Effector memory CD8-positive, alpha-beta T cell (primary cell): ENCODE measurements at regions not wholly inside any gene's neighbourhood (a gene's known extent, or its start where the extent isn't known, plus 50 kb on each side); places are given as distances from the start of the nearest gene placed in this dataset.

ENCODE experiments used
- ATAC-seq: fragments of 150-1000 bp; cut with Tn5 transposase; replicated peaks from 2 replicates; pipeline ENCODE4 v1.10.0; 2021; ENCODE audit warnings: mild to moderate bottlenecking, moderate library complexity
- DNase-seq, 3 experiments: peaks; one replicate each; pipeline ENCODE4 v3.0.0; 2021
- H3K27ac Mint-ChIP-seq, 2 donors: one replicate each; pipeline ENCODE4 v1.8.0; 2022; ENCODE audit warnings: mild to moderate bottlenecking in 2 of 2, mixed read lengths in 2 of 2, moderate library complexity in 2 of 2
- H3K27me3 Mint-ChIP-seq, 2 donors: one replicate each; pipeline ENCODE4 v1.8.0; 2022; ENCODE audit warnings: mixed read lengths in 2 of 2
- H3K36me3 Mint-ChIP-seq: one replicate; pipeline ENCODE4 v1.8.0; 2022; ENCODE audit warnings: mild to moderate bottlenecking, moderate library complexity, mixed read lengths; ENCODE audit not compliant: insufficient read depth
- H3K4me1 Mint-ChIP-seq, 2 donors: one replicate each; pipeline ENCODE4 v1.8.0; 2022; ENCODE audit warnings: low read depth in 2 of 2, mixed read lengths in 2 of 2
- H3K4me3 Mint-ChIP-seq, 2 donors: one replicate each; pipeline ENCODE4 v1.8.0; 2022; ENCODE audit warnings: mild to moderate bottlenecking in 2 of 2, mixed read lengths in 2 of 2, moderate library complexity in 2 of 2
- H3K9me3 Mint-ChIP-seq, 2 donors: one replicate each; pipeline ENCODE4 v1.8.0; 2022; ENCODE audit warnings: mixed read lengths in 2 of 2

GRCh38 chr7:110591341-110591740, 499.6 kb upstream of the LRRN3 start:
- DNase-seq, result no peak
- Mint-ChIP-seq H3K27me3 (no peaks in the 10 kb centered on the region), H3K4me3 (no peak overlapping the region), H3K27ac (no peak overlapping the region), H3K9me3 (no peaks in the 10 kb centered on the region), H3K4me1 (no peaks in the 10 kb centered on the region), H3K36me3 (no peaks in the 10 kb centered on the region)
- ATAC-seq, result no peak

GRCh38 chr7:110592557-110592956, 498.4 kb upstream of the LRRN3 start:
- Mint-ChIP-seq H3K4me3 (no peak overlapping the region), H3K36me3 (no peaks in the 10 kb centered on the region), H3K4me1 (no peaks in the 10 kb centered on the region), H3K27ac (no peak overlapping the region), H3K27me3 (no peaks in the 10 kb centered on the region), H3K9me3 (no peaks in the 10 kb centered on the region)
- DNase-seq (no peak), ATAC-seq (no peak)

- DNase-seq (no peak), ATAC-seq (no peak)
- H3K36me3 Mint-ChIP-seq, result no peaks in the 10 kb centered on the region
- no peak overlapping the region for H3K4me3 Mint-ChIP-seq
- H3K27me3 Mint-ChIP-seq, result no peaks in the 10 kb centered on the region
- H3K9me3 Mint-ChIP-seq, result no peaks in the 10 kb centered on the region
- H3K4me1 Mint-ChIP-seq, result no peaks in the 10 kb centered on the region
- no peak overlapping the region for H3K27ac Mint-ChIP-seq
Observed at GRCh38 chr7:110593355-110593754, 497.6 kb upstream of the LRRN3 start.

- Mint-ChIP-seq H3K4me1 (no peaks in the 10 kb centered on the region), H3K36me3 (no peaks in the 10 kb centered on the region), H3K27ac (no peak overlapping the region), H3K4me3 (no peak overlapping the region), H3K27me3 (no peaks in the 10 kb centered on the region), H3K9me3 (peaks cover 0 to 2% of the 10 kb centered on the region in 2 donors)
- no peak for ATAC-seq
- DNase-seq, result no peak
Observed at GRCh38 chr7:110595694-110596093, 495.2 kb upstream of the LRRN3 start.

GRCh38 chr7:110600956-110601355, 490.0 kb upstream of the LRRN3 start:
- Mint-ChIP-seq H3K9me3 (peaks cover 0 to 2% of the 10 kb centered on the region in 2 donors), H3K27ac (no peak overlapping the region), H3K4me3 (no peak overlapping the region), H3K27me3 (no peaks in the 10 kb centered on the region), H3K4me1 (no peaks in the 10 kb centered on the region), H3K36me3 (no peaks in the 10 kb centered on the region)
- no peak for DNase-seq
- no peak for ATAC-seq

- Mint-ChIP-seq H3K9me3 (peaks cover 0 to 2% of the 10 kb centered on the region in 2 donors), H3K4me3 (no peak overlapping the region), H3K27ac (no peak overlapping the region), H3K36me3 (peaks cover under 1% of the 10 kb centered on the region), H3K27me3 (no peaks in the 10 kb centered on the region), H3K4me1 (no peaks in the 10 kb centered on the region)
- no peak for ATAC-seq
- DNase-seq, result no peak
Observed at GRCh38 chr7:110601710-110602109, 489.2 kb upstream of the LRRN3 start.

GRCh38 chr7:110604206-110604605, 486.7 kb upstream of the LRRN3 start:
- H3K4me1 Mint-ChIP-seq, result peaks cover 0 to 2% of the 10 kb centered on the region in 2 donors
- DNase-seq (no peak), ATAC-seq (no peak)
- H3K27me3 Mint-ChIP-seq, result no peaks in the 10 kb centered on the region
- H3K4me3 Mint-ChIP-seq, result no peak overlapping the region
- peaks cover 3% of the 10 kb centered on the region for H3K36me3 Mint-ChIP-seq
- peaks cover 0 to 9% of the 10 kb centered on the region in 2 donors for H3K9me3 Mint-ChIP-seq
- H3K27ac Mint-ChIP-seq, result no peak overlapping the region

GRCh38 chr7:110604885-110605284, 486.0 kb upstream of the LRRN3 start:
- peaks cover 3% of the 10 kb centered on the region for H3K36me3 Mint-ChIP-seq
- H3K4me1 Mint-ChIP-seq, result peaks cover 0 to 2% of the 10 kb centered on the region in 2 donors
- H3K4me3 Mint-ChIP-seq, result no peak overlapping the region
- DNase-seq (no peak), ATAC-seq (no peak)
- peaks cover 0 to 9% of the 10 kb centered on the region in 2 donors for H3K9me3 Mint-ChIP-seq
- H3K27me3 Mint-ChIP-seq, result no peaks in the 10 kb centered on the region
- no peak overlapping the region for H3K27ac Mint-ChIP-seq

GRCh38 chr7:110607050-110607857, 483.7 kb upstream of the LRRN3 start:
- DNase-seq, result no peak
- H3K4me1 Mint-ChIP-seq, result peaks cover 0 to 2% of the 10 kb centered on the region in 2 donors
- H3K9me3 Mint-ChIP-seq, result peaks cover 0 to 9% of the 10 kb centered on the region in 2 donors
- no peak overlapping the region for H3K4me3 Mint-ChIP-seq
- no peaks in the 10 kb centered on the region for H3K27me3 Mint-ChIP-seq
- no peak for ATAC-seq
- no peak overlapping the region for H3K27ac Mint-ChIP-seq
- H3K36me3 Mint-ChIP-seq, result peaks cover 3% of the 10 kb centered on the region

GRCh38 chr7:110609336-110609735, 481.6 kb upstream of the LRRN3 start:
- H3K27me3 Mint-ChIP-seq, result no peaks in the 10 kb centered on the region
- H3K36me3 Mint-ChIP-seq, result peaks cover 3% of the 10 kb centered on the region
- no peak overlapping the region for H3K4me3 Mint-ChIP-seq
- H3K9me3 Mint-ChIP-seq, result peaks cover 0 to 9% of the 10 kb centered on the region in 2 donors
- no peak for ATAC-seq
- DNase-seq, result no peak
- H3K27ac Mint-ChIP-seq, result no peak overlapping the region
- peaks cover 0 to 2% of the 10 kb centered on the region in 2 donors for H3K4me1 Mint-ChIP-seq

- H3K4me1 Mint-ChIP-seq, result no peaks in the 10 kb centered on the region
- no peak overlapping the region for H3K4me3 Mint-ChIP-seq
- no peak overlapping the region for H3K27ac Mint-ChIP-seq
- peaks cover 0 to 1% of the 10 kb centered on the region in 2 donors for H3K9me3 Mint-ChIP-seq
- H3K36me3 Mint-ChIP-seq, result no peaks in the 10 kb centered on the region
- ATAC-seq (no peak), DNase-seq (no peak)
- H3K27me3 Mint-ChIP-seq, result no peaks in the 10 kb centered on the region
Observed at GRCh38 chr7:110612680-110613079, 478.2 kb upstream of the LRRN3 start.
